ENCODE measurements at regions not wholly inside any gene's neighbourhood (a gene's known extent, or its start where the extent isn't known, plus 50 kb on each side); places are given as distances from the start of the nearest gene placed in this dataset.

GRCh38 chr16:54584121-54584520 lies 297.5 kb upstream of the IRX3 start:
- no peak overlapping the region for H3K4ac ChIP-seq (ENCODE audit: low read depth in 1 of 2, low read length in 2 of 2)

GRCh38 chr16:54582631-54583250 lies 296.2 kb upstream of the IRX3 start:
- WGBS, result 81% methylated on average over 11 of the region's 11 CpGs
- no peak overlapping the region for H4K91ac ChIP-seq (ENCODE audit: low read length)
- no peak overlapping the region for H3K4me2 ChIP-seq (ENCODE audit: low read length, poor library complexity, severe bottlenecking)
- no peak overlapping the region for H2AK5ac ChIP-seq (ENCODE audit: low read length, severe bottlenecking)
- peaks cover 3% of the 10 kb centered on the region for H3K9me3 ChIP-seq (ENCODE audit: control insufficient read depth, low read length)
- no peak overlapping the region for H3K27ac ChIP-seq (ENCODE audit: low read length, poor library complexity, severe bottlenecking)
- H2BK5ac ChIP-seq (ENCODE audit: low read depth, low read length, poor library complexity, severe bottlenecking), result no peak overlapping the region
- H4K8ac ChIP-seq (ENCODE audit: low read length), result no peak overlapping the region
- H3K23ac ChIP-seq (ENCODE audit: low read length in 2 of 2), result no peak overlapping the region
- no peak overlapping the region for H3K18ac ChIP-seq (ENCODE audit: low read depth in 1 of 2, low read length in 2 of 2)
- no peaks in the 10 kb centered on the region for H3K79me1 ChIP-seq (replicated peaks; ENCODE audit: low read length, poor library complexity, severe bottlenecking)
- H2BK120ac ChIP-seq (ENCODE audit: low read depth, low read length), result no peak overlapping the region
- no peaks in the 10 kb centered on the region for H3K4me1 ChIP-seq (ENCODE audit: control insufficient read depth, insufficient read depth, low read depth, low read length)
- no peak overlapping the region for H3K4ac ChIP-seq (ENCODE audit: low read depth in 1 of 2, low read length in 2 of 2)
- H3K9ac ChIP-seq (ENCODE audit: low read length), result no peak overlapping the region
- H3K4me3 ChIP-seq (ENCODE audit: insufficient read depth in 1 of 2, low read depth in 1 of 2, low read length in 2 of 2), result no peak overlapping the region
- no peaks in the 10 kb centered on the region for H3K36me3 ChIP-seq (ENCODE audit: control insufficient read depth in 1 of 2, insufficient read depth in 2 of 2, low read depth in 1 of 2, low read length in 2 of 2)
- H2BK12ac ChIP-seq (ENCODE audit: low read length in 2 of 2), result no peak overlapping the region
- H2BK15ac ChIP-seq (ENCODE audit: low read depth, poor library complexity, severe bottlenecking), result no peak overlapping the region
- no peak for DNase-seq
- H2AFZ ChIP-seq (ENCODE audit: low read depth, low read length), result no peak overlapping the region
- peaks cover 0 to 11% of the 10 kb centered on the region in 2 experiments for H3K27me3 ChIP-seq (ENCODE audit: control insufficient read depth in 1 of 2, insufficient read depth in 1 of 2, low read length in 2 of 2)
- H3K14ac ChIP-seq (ENCODE audit: low read length in 2 of 2), result no peak overlapping the region

More at GRCh38 chr16:54584121-54584520, 297.5 kb upstream of the IRX3 start:
- Histone ChIP-seq H3K36me3 (ENCODE audit: control insufficient read depth in 1 of 2, insufficient read depth in 2 of 2, low read depth in 1 of 2, low read length in 2 of 2) (no peaks in the 10 kb centered on the region), H4K91ac (ENCODE audit: low read length) (no peak overlapping the region), H3K9ac (ENCODE audit: low read length) (no peak overlapping the region), H3K4me3 (ENCODE audit: insufficient read depth in 1 of 2, low read depth in 1 of 2, low read length in 2 of 2) (no peak overlapping the region), H3K4me2 (ENCODE audit: low read length, poor library complexity, severe bottlenecking) (no peak overlapping the region), H3K23ac (ENCODE audit: low read length in 2 of 2) (no peak overlapping the region), H3K4me1 (ENCODE audit: control insufficient read depth, insufficient read depth, low read depth, low read length) (no peaks in the 10 kb centered on the region), H3K27ac (ENCODE audit: low read length, poor library complexity, severe bottlenecking) (no peak overlapping the region), H2BK12ac (ENCODE audit: low read length in 2 of 2) (no peak overlapping the region), H3K9me3 (ENCODE audit: control insufficient read depth, low read length) (peaks cover 3% of the 10 kb centered on the region), H3K27me3 (ENCODE audit: control insufficient read depth in 1 of 2, insufficient read depth in 1 of 2, low read length in 2 of 2) (peaks cover 0 to 11% of the 10 kb centered on the region in 2 experiments), H4K8ac (ENCODE audit: low read length) (no peak overlapping the region), H2BK15ac (ENCODE audit: low read depth, poor library complexity, severe bottlenecking) (no peak overlapping the region), H3K18ac (ENCODE audit: low read depth in 1 of 2, low read length in 2 of 2) (no peak overlapping the region), H3K14ac (ENCODE audit: low read length in 2 of 2) (no peak overlapping the region), H3K79me1 (replicated peaks; ENCODE audit: low read length, poor library complexity, severe bottlenecking) (no peaks in the 10 kb centered on the region), H2BK120ac (ENCODE audit: low read depth, low read length) (no peak overlapping the region), H2AK5ac (ENCODE audit: low read length, severe bottlenecking) (no peak overlapping the region), H2AFZ (ENCODE audit: low read depth, low read length) (no peak overlapping the region), H2BK5ac (ENCODE audit: low read depth, low read length, poor library complexity, severe bottlenecking) (no peak overlapping the region)
- WGBS, result 44% methylated on average over 1 of the region's 3 CpGs
- DNase-seq, result no peak

- Histone ChIP-seq H3K18ac (ENCODE audit: low read depth in 1 of 2, low read length in 2 of 2) (no peak overlapping the region), H3K23ac (ENCODE audit: low read length in 2 of 2) (no peak overlapping the region), H3K9me3 (ENCODE audit: control insufficient read depth, low read length) (peaks cover 3% of the 10 kb centered on the region), H4K8ac (ENCODE audit: low read length) (no peak overlapping the region), H3K36me3 (ENCODE audit: control insufficient read depth in 1 of 2, insufficient read depth in 2 of 2, low read depth in 1 of 2, low read length in 2 of 2) (no peaks in the 10 kb centered on the region), H2BK5ac (ENCODE audit: low read depth, low read length, poor library complexity, severe bottlenecking) (no peak overlapping the region), H3K27me3 (ENCODE audit: control insufficient read depth in 1 of 2, insufficient read depth in 1 of 2, low read length in 2 of 2) (peaks cover 2 to 5% of the 10 kb centered on the region in 2 experiments), H3K4me3 (ENCODE audit: insufficient read depth in 1 of 2, low read depth in 1 of 2, low read length in 2 of 2) (no peak overlapping the region), H3K4me2 (ENCODE audit: low read length, poor library complexity, severe bottlenecking) (no peak overlapping the region), H2BK12ac (ENCODE audit: low read length in 2 of 2) (no peak overlapping the region), H2BK15ac (ENCODE audit: low read depth, poor library complexity, severe bottlenecking) (no peak overlapping the region), H2AFZ (ENCODE audit: low read depth, low read length) (no peak overlapping the region), H2BK120ac (ENCODE audit: low read depth, low read length) (no peak overlapping the region), H3K27ac (ENCODE audit: low read length, poor library complexity, severe bottlenecking) (no peak overlapping the region), H3K79me1 (replicated peaks; ENCODE audit: low read length, poor library complexity, severe bottlenecking) (no peaks in the 10 kb centered on the region), H3K9ac (ENCODE audit: low read length) (no peak overlapping the region), H4K91ac (ENCODE audit: low read length) (no peak overlapping the region), H3K4me1 (ENCODE audit: control insufficient read depth, insufficient read depth, low read depth, low read length) (no peaks in the 10 kb centered on the region), H2AK5ac (ENCODE audit: low read length, severe bottlenecking) (no peak overlapping the region), H3K4ac (ENCODE audit: low read depth in 1 of 2, low read length in 2 of 2) (no peak overlapping the region), H3K14ac (ENCODE audit: low read length in 2 of 2) (no peak overlapping the region)
- DNase-seq, result no peak
- WGBS, result 72% methylated on average over 2 of the region's 2 CpGs
Observed at GRCh38 chr16:54579106-54579728, 292.6 kb upstream of the IRX3 start.

GRCh38 chr16:54577651-54578128 lies 291.1 kb upstream of the IRX3 start:
- H3K9ac ChIP-seq (ENCODE audit: low read length), result no peak overlapping the region
- H2BK12ac ChIP-seq (ENCODE audit: low read length in 2 of 2), result no peak overlapping the region
- H4K91ac ChIP-seq (ENCODE audit: low read length), result no peak overlapping the region
- H3K79me1 ChIP-seq (replicated peaks; ENCODE audit: low read length, poor library complexity, severe bottlenecking), result no peaks in the 10 kb centered on the region
- DNase-seq, result no peak
- H3K4me2 ChIP-seq (ENCODE audit: low read length, poor library complexity, severe bottlenecking), result no peak overlapping the region
- H3K18ac ChIP-seq (ENCODE audit: low read depth in 1 of 2, low read length in 2 of 2), result no peak overlapping the region
- H3K9me3 ChIP-seq (ENCODE audit: control insufficient read depth, low read length), result peaks cover 3% of the 10 kb centered on the region
- H3K23ac ChIP-seq (ENCODE audit: low read length in 2 of 2), result no peak overlapping the region
- H2BK15ac ChIP-seq (ENCODE audit: low read depth, poor library complexity, severe bottlenecking), result no peak overlapping the region
- no peak overlapping the region for H3K4me3 ChIP-seq (ENCODE audit: insufficient read depth in 1 of 2, low read depth in 1 of 2, low read length in 2 of 2)
- H3K27me3 ChIP-seq (ENCODE audit: control insufficient read depth in 1 of 2, insufficient read depth in 1 of 2, low read length in 2 of 2), result peaks cover 2 to 5% of the 10 kb centered on the region in 2 experiments
- 50% methylated on average over 15 of the region's 15 CpGs for WGBS
- no peaks in the 10 kb centered on the region for H3K36me3 ChIP-seq (ENCODE audit: control insufficient read depth in 1 of 2, insufficient read depth in 2 of 2, low read depth in 1 of 2, low read length in 2 of 2)
- no peak overlapping the region for H2BK120ac ChIP-seq (ENCODE audit: low read depth, low read length)
- H3K4ac ChIP-seq (ENCODE audit: low read depth in 1 of 2, low read length in 2 of 2), result no peak overlapping the region
- no peak overlapping the region for H3K27ac ChIP-seq (ENCODE audit: low read length, poor library complexity, severe bottlenecking)
- H2AFZ ChIP-seq (ENCODE audit: low read depth, low read length), result no peak overlapping the region
- H3K4me1 ChIP-seq (ENCODE audit: control insufficient read depth, insufficient read depth, low read depth, low read length), result no peaks in the 10 kb centered on the region
- no peak overlapping the region for H2AK5ac ChIP-seq (ENCODE audit: low read length, severe bottlenecking)
- H2BK5ac ChIP-seq (ENCODE audit: low read depth, low read length, poor library complexity, severe bottlenecking), result no peak overlapping the region
- H4K8ac ChIP-seq (ENCODE audit: low read length), result no peak overlapping the region
- no peak overlapping the region for H3K14ac ChIP-seq (ENCODE audit: low read length in 2 of 2)
